Stimulated activated memory B cell treated with anti-CD40 and anti-IgM and Interleukin-4, amounts not matched to agents 10 μg/mL and 1 μg/mL and 100 μg/mL, for 72 hours (primary cell): ENCODE measurements at regions not wholly inside any gene's neighbourhood (a gene's known extent, or its start where the extent isn't known, plus 50 kb on each side); places are given as distances from the start of the nearest gene placed in this dataset.

ENCODE experiments used
- ATAC-seq: fragments of 150-1000 bp; cut with Tn5 transposase; 2 replicates; pipeline ENCODE4 v1.10.0; 2021
- H3K27ac Mint-ChIP-seq: one replicate; pipeline ENCODE4 v1.8.0; 2022; ENCODE audit warnings: mild to moderate bottlenecking, mixed read lengths
- H3K27me3 Mint-ChIP-seq: one replicate; pipeline ENCODE4 v1.8.0; 2022; ENCODE audit warnings: mixed read lengths
- H3K36me3 Mint-ChIP-seq: one replicate; pipeline ENCODE4 v1.8.0; 2022; ENCODE audit warnings: mixed read lengths
- H3K4me1 Mint-ChIP-seq: one replicate; pipeline ENCODE4 v1.8.0; 2022; ENCODE audit warnings: mixed read lengths
- H3K4me3 Mint-ChIP-seq: one replicate; pipeline ENCODE4 v1.8.0; 2022; ENCODE audit warnings: mild to moderate bottlenecking, moderate library complexity, mixed read lengths
- H3K9me3 Mint-ChIP-seq: one replicate; pipeline ENCODE4 v1.8.0; 2022; ENCODE audit warnings: mixed read lengths

- ATAC-seq = no peak
- Mint-ChIP-seq H3K9me3 (peaks cover 3% of the 10 kb centered on the region), H3K27ac (no peak overlapping the region), H3K4me3 (no peak overlapping the region), H3K36me3 (no peaks in the 10 kb centered on the region), H3K27me3 (peaks cover 18% of the 10 kb centered on the region), H3K4me1 (no peaks in the 10 kb centered on the region)
Measured at GRCh38 chr10:131448171-131448570, 136.7 kb upstream of the TCERG1L start.

DNA sequence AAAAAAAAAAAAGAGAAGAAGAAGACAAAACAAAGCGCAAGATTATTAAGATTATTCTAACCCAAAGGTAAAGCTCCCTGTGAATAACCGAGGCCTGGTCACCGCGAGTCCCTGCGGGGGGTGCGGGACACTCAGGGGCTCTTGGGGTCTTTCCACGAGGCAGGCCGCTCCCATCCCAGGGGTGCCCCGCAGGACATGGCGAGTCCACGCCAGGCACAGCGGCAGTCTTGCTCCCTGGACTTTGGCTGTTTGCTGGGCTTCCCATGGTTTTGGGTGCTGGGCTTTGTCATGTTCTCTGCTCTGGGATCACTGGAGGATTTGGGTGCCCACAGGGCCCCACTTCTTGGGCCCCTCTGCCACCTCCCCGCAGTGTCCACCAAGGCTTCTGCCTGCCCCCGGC, 137.4 kb upstream of the TCERG1L start:
- no peak overlapping the region for H3K4me3 Mint-ChIP-seq
- no peaks in the 10 kb centered on the region for H3K4me1 Mint-ChIP-seq
- H3K27me3 Mint-ChIP-seq = peaks cover 18% of the 10 kb centered on the region
- no peak for ATAC-seq
- H3K9me3 Mint-ChIP-seq = peaks cover 3% of the 10 kb centered on the region
- no peak overlapping the region for H3K27ac Mint-ChIP-seq
- no peaks in the 10 kb centered on the region for H3K36me3 Mint-ChIP-seq

GRCh38 chr10:131450216-131450765, 138.8 kb upstream of the TCERG1L start:
- H3K36me3 Mint-ChIP-seq = no peaks in the 10 kb centered on the region
- no peaks in the 10 kb centered on the region for H3K4me1 Mint-ChIP-seq
- ATAC-seq = no peak
- H3K27ac Mint-ChIP-seq = no peak overlapping the region
- no peak overlapping the region for H3K4me3 Mint-ChIP-seq
- peaks cover 18% of the 10 kb centered on the region for H3K27me3 Mint-ChIP-seq
- peaks cover 3% of the 10 kb centered on the region for H3K9me3 Mint-ChIP-seq

GRCh38 chr10:131451407-131452015, 140.0 kb upstream of the TCERG1L start:
- peaks cover 18% of the 10 kb centered on the region for H3K27me3 Mint-ChIP-seq
- peaks cover 3% of the 10 kb centered on the region for H3K9me3 Mint-ChIP-seq
- H3K4me1 Mint-ChIP-seq = no peaks in the 10 kb centered on the region
- no peak for ATAC-seq
- no peak overlapping the region for H3K4me3 Mint-ChIP-seq
- H3K36me3 Mint-ChIP-seq = no peaks in the 10 kb centered on the region
- no peak overlapping the region for H3K27ac Mint-ChIP-seq

GRCh38 chr10:131452926-131453720, 141.6 kb upstream of the TCERG1L start:
- Mint-ChIP-seq H3K36me3 (no peaks in the 10 kb centered on the region), H3K27me3 (peaks cover 18% of the 10 kb centered on the region), H3K27ac (no peak overlapping the region), H3K4me3 (no peak overlapping the region), H3K4me1 (no peaks in the 10 kb centered on the region), H3K9me3 (peaks cover 3% of the 10 kb centered on the region)
- no peak for ATAC-seq

DNA sequence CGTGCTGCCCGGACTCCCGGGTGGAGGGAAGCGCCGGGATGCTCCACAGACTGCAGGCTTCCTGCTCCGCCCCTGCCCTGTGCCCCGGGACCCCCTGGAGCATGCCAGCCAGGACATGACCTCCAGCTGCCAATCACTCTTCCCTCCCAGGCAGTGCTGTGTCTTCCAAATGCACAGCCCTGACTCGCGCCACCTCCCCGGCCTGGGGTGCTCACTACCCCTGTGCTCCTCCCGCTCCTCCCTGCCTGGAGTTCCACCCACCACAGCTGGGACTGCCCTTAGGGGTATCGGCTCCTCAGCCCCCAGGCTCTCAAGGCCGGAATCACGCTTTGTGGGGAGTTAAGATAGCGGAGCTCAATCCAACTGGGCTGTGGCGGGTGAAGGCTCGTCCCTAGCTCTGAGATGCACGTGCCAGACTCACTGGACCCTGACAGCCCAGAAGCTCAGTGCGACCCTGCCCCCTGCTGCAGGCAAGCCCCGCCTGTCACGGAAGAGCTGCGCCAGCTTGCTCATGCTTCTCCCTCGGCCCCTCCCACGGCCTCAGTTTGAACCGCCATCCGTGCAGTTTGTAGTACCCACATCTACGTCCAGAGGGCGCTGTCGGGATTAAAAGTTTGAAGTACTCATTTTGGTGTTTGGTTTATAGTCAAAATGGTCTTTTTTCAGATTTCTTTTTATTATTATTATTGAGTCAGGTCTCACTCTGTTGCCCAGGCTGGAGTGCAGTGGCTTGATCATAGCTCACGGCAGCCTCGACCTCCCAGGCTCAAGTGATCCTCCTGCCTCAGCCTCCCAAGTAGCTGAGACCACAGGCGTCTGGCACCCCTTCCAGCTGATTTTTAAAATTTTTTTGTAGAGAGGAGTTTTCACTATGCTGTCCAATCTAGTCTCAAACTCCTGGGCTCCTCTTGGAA, 142.5 kb upstream of the TCERG1L start:
- no peaks in the 10 kb centered on the region for H3K4me1 Mint-ChIP-seq
- no peak for ATAC-seq
- H3K9me3 Mint-ChIP-seq = no peaks in the 10 kb centered on the region
- H3K4me3 Mint-ChIP-seq = no peak overlapping the region
- H3K27me3 Mint-ChIP-seq = peaks cover 18% of the 10 kb centered on the region
- H3K27ac Mint-ChIP-seq = no peak overlapping the region
- H3K36me3 Mint-ChIP-seq = no peaks in the 10 kb centered on the region

DNA sequence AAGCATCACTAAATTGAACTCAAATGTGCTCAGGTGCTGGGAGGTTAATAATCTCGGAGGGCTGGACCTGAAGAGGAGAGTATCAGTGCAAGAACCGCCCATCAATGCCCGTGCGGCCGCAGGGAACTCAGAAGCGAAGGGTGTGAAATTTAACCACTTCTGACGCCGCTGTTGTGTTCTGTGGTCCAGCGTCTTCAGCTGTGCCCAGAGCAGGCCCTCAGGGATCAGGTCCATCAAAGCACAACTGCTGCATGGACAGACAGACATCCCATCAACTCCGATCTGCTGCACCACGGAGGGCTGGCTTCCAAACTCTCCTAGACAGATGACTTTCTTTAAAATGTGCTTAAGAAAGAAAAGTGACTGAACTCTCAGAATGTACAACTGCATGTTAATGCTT, 144.9 kb upstream of the TCERG1L start:
- no peak for ATAC-seq
- Mint-ChIP-seq H3K27ac (no peak overlapping the region), H3K27me3 (peaks cover 18% of the 10 kb centered on the region), H3K4me3 (no peak overlapping the region), H3K9me3 (no peaks in the 10 kb centered on the region), H3K4me1 (no peaks in the 10 kb centered on the region), H3K36me3 (no peaks in the 10 kb centered on the region)

- Mint-ChIP-seq H3K36me3 (no peaks in the 10 kb centered on the region), H3K9me3 (peaks cover 8% of the 10 kb centered on the region), H3K27ac (no peak overlapping the region), H3K4me3 (no peak overlapping the region), H3K4me1 (no peaks in the 10 kb centered on the region), H3K27me3 (no peaks in the 10 kb centered on the region)
- no peak for ATAC-seq
Measured at GRCh38 chr10:131461093-131461492, 149.6 kb upstream of the TCERG1L start.

GRCh38 chr10:131464789-131465188, 153.3 kb upstream of the TCERG1L start:
- H3K9me3 Mint-ChIP-seq = peaks cover 11% of the 10 kb centered on the region
- no peaks in the 10 kb centered on the region for H3K27me3 Mint-ChIP-seq
- H3K4me1 Mint-ChIP-seq = no peaks in the 10 kb centered on the region
- no peak overlapping the region for H3K4me3 Mint-ChIP-seq
- H3K27ac Mint-ChIP-seq = no peak overlapping the region
- no peak for ATAC-seq
- H3K36me3 Mint-ChIP-seq = no peaks in the 10 kb centered on the region

- Mint-ChIP-seq H3K9me3 (peaks cover 4% of the 10 kb centered on the region), H3K36me3 (no peaks in the 10 kb centered on the region), H3K4me1 (no peaks in the 10 kb centered on the region), H3K27me3 (no peaks in the 10 kb centered on the region), H3K4me3 (no peak overlapping the region), H3K27ac (no peak overlapping the region)
- no peak for ATAC-seq
Measured at GRCh38 chr10:131469551-131469950, 158.0 kb upstream of the TCERG1L start.

- H3K4me1 Mint-ChIP-seq = no peaks in the 10 kb centered on the region
- H3K36me3 Mint-ChIP-seq = no peaks in the 10 kb centered on the region
- no peak overlapping the region for H3K27ac Mint-ChIP-seq
- H3K4me3 Mint-ChIP-seq = no peak overlapping the region
- ATAC-seq = no peak
- H3K27me3 Mint-ChIP-seq = no peaks in the 10 kb centered on the region
- no peaks in the 10 kb centered on the region for H3K9me3 Mint-ChIP-seq
Measured at GRCh38 chr10:131473645-131474044, 162.1 kb upstream of the TCERG1L start.

DNA sequence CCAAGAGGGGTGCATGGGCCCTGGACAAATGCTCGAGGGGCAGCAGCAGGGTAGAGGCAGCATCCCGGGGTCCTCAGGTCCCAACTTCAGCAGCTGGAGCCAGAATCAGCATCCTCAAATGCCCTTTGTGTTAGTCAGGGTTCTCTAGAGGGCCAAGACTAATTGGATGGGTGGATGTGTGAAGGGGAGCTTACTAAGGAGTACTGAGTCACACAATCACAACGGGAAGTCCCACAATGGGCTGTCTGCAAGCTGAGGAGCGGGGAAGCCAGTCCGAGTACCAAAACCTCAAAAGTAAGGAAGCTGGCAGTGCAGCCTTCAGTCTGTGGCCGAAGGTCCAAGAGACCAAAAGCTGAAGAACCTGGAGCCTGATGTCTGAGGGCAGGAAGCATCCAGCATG, 162.9 kb upstream of the TCERG1L start:
- Mint-ChIP-seq H3K4me1 (no peaks in the 10 kb centered on the region), H3K27ac (no peak overlapping the region), H3K36me3 (no peaks in the 10 kb centered on the region), H3K9me3 (no peaks in the 10 kb centered on the region), H3K4me3 (no peak overlapping the region), H3K27me3 (no peaks in the 10 kb centered on the region)
- ATAC-seq = no peak

GRCh38 chr10:131475043-131475442, 163.5 kb upstream of the TCERG1L start:
- ATAC-seq = no peak
- no peak overlapping the region for H3K4me3 Mint-ChIP-seq
- H3K36me3 Mint-ChIP-seq = no peaks in the 10 kb centered on the region
- H3K9me3 Mint-ChIP-seq = no peaks in the 10 kb centered on the region
- no peaks in the 10 kb centered on the region for H3K27me3 Mint-ChIP-seq
- H3K27ac Mint-ChIP-seq = no peak overlapping the region
- H3K4me1 Mint-ChIP-seq = no peaks in the 10 kb centered on the region

DNA sequence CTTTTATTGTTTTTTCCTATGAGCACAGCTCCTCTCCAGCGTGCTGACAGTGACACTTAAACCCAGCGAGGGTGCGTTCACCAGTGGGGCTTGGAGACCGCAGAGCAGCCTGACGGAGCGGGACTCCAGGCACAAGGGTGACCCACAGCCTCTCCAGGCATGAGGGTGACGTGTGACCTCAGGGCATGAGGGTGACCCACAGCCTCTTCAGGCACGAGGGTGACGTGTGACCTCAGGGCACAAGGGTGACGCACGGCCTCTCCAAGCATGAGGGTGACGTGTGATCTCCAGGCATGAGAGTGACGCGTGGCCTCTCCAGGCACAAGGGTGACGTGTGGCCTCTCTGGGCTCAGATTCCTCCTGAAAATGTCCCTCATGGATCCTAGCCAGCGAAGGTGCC, 164.3 kb upstream of the TCERG1L start:
- ATAC-seq = no peak
- Mint-ChIP-seq H3K4me1 (no peaks in the 10 kb centered on the region), H3K4me3 (no peak overlapping the region), H3K27ac (no peak overlapping the region), H3K9me3 (no peaks in the 10 kb centered on the region), H3K36me3 (no peaks in the 10 kb centered on the region), H3K27me3 (no peaks in the 10 kb centered on the region)

DNA sequence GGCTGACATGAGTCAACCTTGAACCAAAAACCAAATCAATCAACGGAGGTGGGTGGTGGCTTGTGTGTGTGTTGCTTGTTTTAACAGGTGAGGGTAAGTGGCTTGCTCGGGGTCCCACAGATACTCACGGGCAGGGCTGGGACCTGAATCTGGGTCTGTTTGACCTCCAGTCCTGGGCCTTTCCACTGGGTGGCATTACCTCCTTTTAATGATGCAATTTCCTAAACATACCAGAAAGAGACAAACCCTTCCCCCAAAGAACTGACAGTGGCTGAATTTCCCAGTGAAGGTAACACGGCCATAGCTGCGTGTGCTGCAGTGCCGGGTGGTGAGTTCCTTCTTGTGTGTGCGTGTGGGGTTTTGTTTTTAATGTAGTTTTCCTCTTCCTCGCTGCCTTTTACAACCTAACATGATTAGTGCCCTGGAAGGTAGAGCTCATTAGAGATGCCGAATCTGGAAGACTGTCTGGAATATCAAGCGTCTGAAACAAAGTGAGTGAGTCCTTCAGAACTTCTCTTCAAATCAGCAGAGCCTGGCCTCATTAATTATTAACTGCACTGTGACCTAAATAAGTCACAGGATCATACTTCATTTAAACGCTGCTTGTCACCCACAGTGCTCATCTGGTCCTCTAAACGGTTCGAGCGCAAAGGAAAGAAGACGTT, 166.1 kb upstream of the TCERG1L start:
- ATAC-seq = no peak

More for the DNA sequence above, 166.1 kb upstream of the TCERG1L start:
- H3K4me3 Mint-ChIP-seq = no peak overlapping the region
- H3K4me1 Mint-ChIP-seq = no peaks in the 10 kb centered on the region
- no peaks in the 10 kb centered on the region for H3K9me3 Mint-ChIP-seq
- H3K27ac Mint-ChIP-seq = no peak overlapping the region
- H3K27me3 Mint-ChIP-seq = no peaks in the 10 kb centered on the region
- no peaks in the 10 kb centered on the region for H3K36me3 Mint-ChIP-seq
